Liver (tissue), 8 donors: ENCODE measurements at regions not wholly inside any gene's neighbourhood (a gene's known extent, or its start where the extent isn't known, plus 50 kb on each side); places are given as distances from the start of the nearest gene placed in this dataset.

Experiments used
- DNase-seq: peaks from one replicate; pipeline ENCODE4 v3.0.0-alpha.2; 2017; ENCODE audit warnings: low spot score
- H3K27ac ChIP-seq, 2 donors: one replicate each; pipeline ENCODE4 v1.7.0; 2013; ENCODE audit warnings: inconsistent platforms in 2 of 2, low read length in 2 of 2, control low read depth in 1 of 2, low read depth in 1 of 2, mild to moderate bottlenecking in 1 of 2
- H3K27me3 ChIP-seq, 4 donors: one replicate each; pipeline versions ENCODE4 v1.6.1 to v1.7.0; 2013; ENCODE audit warnings: low read length in 3 of 4, inconsistent platforms in 1 of 4, mild to moderate bottlenecking in 1 of 4, moderate library complexity in 1 of 4; ENCODE audit not compliant: control insufficient read depth in 4 of 4, insufficient read depth in 4 of 4
- H3K36me3 ChIP-seq, 4 donors: one replicate each; pipeline versions ENCODE4 v1.6.1 to v1.7.0; 2013; ENCODE audit warnings: low read length in 3 of 4, mild to moderate bottlenecking in 3 of 4, low read depth in 1 of 4, moderate library complexity in 1 of 4; ENCODE audit not compliant: control insufficient read depth in 4 of 4, insufficient read depth in 3 of 4
- H3K4me1 ChIP-seq, 4 donors: one replicate each; pipeline versions ENCODE4 v1.6.1 to v1.7.0; 2013; ENCODE audit warnings: low read length in 3 of 4, mild to moderate bottlenecking in 3 of 4, moderate library complexity in 1 of 4; ENCODE audit not compliant: control insufficient read depth in 4 of 4, insufficient read depth in 4 of 4
- H3K4me3 ChIP-seq, 3 donors: one replicate each; pipeline versions ENCODE4 v1.6.1 to v1.7.0; 2013; ENCODE audit warnings: low read length in 3 of 3, control low read depth in 1 of 3, low read depth in 1 of 3, mild to moderate bottlenecking in 1 of 3
- H3K9ac ChIP-seq, 2 donors: one replicate each; pipeline ENCODE4 v1.7.0; 2013; ENCODE audit warnings: low read length in 2 of 2, mild to moderate bottlenecking in 2 of 2, moderate library complexity in 2 of 2, control low read depth in 1 of 2, low read depth in 1 of 2
- H3K9me3 ChIP-seq, 4 donors: one replicate each; pipeline versions ENCODE4 v1.6.1 to v1.7.0; 2013; ENCODE audit warnings: low read length in 3 of 4; ENCODE audit not compliant: control insufficient read depth in 4 of 4
- EGR1 ChIP-seq, 2 donors: IDR thresholded peaks; 2 replicates each; pipeline ENCODE4 v1.6.1; 2016 to 2018; ENCODE audit warnings: antibody characterized with exemption in 2 of 2, low read depth in 2 of 2
- FOXA1 ChIP-seq: IDR thresholded peaks from 2 replicates; pipeline ENCODE4 v1.6.1; 2016; ENCODE audit warnings: antibody characterized with exemption
- FOXA2 ChIP-seq: IDR thresholded peaks from 2 replicates; pipeline ENCODE4 v1.6.1; 2016; ENCODE audit warnings: antibody characterized with exemption
- GABPA ChIP-seq, 2 donors: IDR thresholded peaks in 1 of 2; conservative IDR thresholded peaks in 1 of 2; 2 replicates each; pipeline ENCODE4 v1.6.1; 2016; ENCODE audit warnings: antibody characterized with exemption in 2 of 2, mild to moderate bottlenecking in 1 of 2, moderate library complexity in 1 of 2
- HNF4A ChIP-seq, 2 donors: conservative IDR thresholded peaks; 2 replicates each; pipeline ENCODE4 v1.6.1; 2016; ENCODE audit warnings: antibody characterized with exemption in 2 of 2, mild to moderate bottlenecking in 2 of 2
- HNF4G ChIP-seq: IDR thresholded peaks from 2 replicates; pipeline ENCODE4 v1.6.1; 2016; ENCODE audit warnings: antibody characterized with exemption
- JUND ChIP-seq, 2 donors: IDR thresholded peaks; 2 replicates each; pipeline ENCODE4 v1.6.1; 2016; ENCODE audit warnings: antibody characterized with exemption in 2 of 2
- NR2F2 ChIP-seq: IDR thresholded peaks from 2 replicates; pipeline ENCODE4 v1.6.1; 2016; ENCODE audit warnings: antibody characterized with exemption
- RAD21 ChIP-seq, 2 donors: IDR thresholded peaks; 2 replicates each; pipeline ENCODE4 v1.6.1; 2016; ENCODE audit warnings: antibody characterized with exemption in 2 of 2, mild to moderate bottlenecking in 2 of 2
- RXRA ChIP-seq, 2 donors: IDR thresholded peaks; 2 replicates each; pipeline ENCODE4 v1.6.1; 2017 to 2018; ENCODE audit warnings: antibody characterized with exemption in 2 of 2, mild to moderate bottlenecking in 1 of 2
- TAF1 ChIP-seq: conservative IDR thresholded peaks from 2 replicates; pipeline ENCODE4 v1.6.1; 2016; ENCODE audit warnings: antibody characterized with exemption, mild to moderate bottlenecking
- ZBTB33 ChIP-seq: IDR thresholded peaks from 2 replicates; pipeline ENCODE4 v1.6.1; 2016; ENCODE audit warnings: antibody characterized with exemption
- WGBS: extraction: QIAGEN DNeasy Blood & Tissue Kit; methylation state at CpG from one replicate; pipeline ENCODE4 v1.1.7; 2013; 5-methylcytosine and 5-hydroxymethylcytosine counted together
- TF ChIP-seq, protein P1 (sequence below): fragments of 150-350 bp; IDR thresholded peaks from 2 replicates; pipeline ENCODE4 v1.5.1; 2017; ENCODE audit warnings: improper control_type of control experiment, low read depth, low read length; ENCODE audit not compliant: missing input control
- TF ChIP-seq, protein P2 (sequence below): IDR thresholded peaks from 2 replicates; pipeline ENCODE4 v1.6.1; 2016; ENCODE audit warnings: antibody characterized with exemption
- TF ChIP-seq, protein P3 (sequence below): IDR thresholded peaks from 2 replicates; pipeline ENCODE4 v1.6.1; 2016; ENCODE audit warnings: antibody characterized with exemption, mild to moderate bottlenecking
- donor health status: healthy.
- donor health status: healthy.
- donor health status: healthy.
- donor health status: healthy.
- donor health status: healthy.

DNA sequence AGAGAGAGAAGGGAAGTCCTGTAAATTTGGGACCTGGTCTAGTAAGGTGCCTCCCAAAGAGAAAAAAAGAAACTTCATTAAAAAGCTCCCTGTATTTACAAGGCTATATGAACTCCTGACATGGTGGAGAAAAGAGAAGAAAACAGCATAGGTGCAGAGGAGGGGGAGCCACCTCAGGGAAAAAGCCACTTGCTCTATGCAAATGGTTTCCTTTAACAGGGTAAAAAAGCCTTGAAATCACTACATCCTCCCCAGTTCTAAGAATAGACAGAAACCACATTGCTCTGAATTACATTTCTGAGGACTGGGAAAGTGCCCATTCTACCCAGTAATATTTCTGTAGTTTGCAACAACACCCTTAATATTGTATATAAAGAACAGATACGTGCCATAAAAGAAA lies 165.5 kb downstream of the KLF8 start:
- no peak for TF ChIP-seq HNF4G
- TF ChIP-seq, protein P1, sequence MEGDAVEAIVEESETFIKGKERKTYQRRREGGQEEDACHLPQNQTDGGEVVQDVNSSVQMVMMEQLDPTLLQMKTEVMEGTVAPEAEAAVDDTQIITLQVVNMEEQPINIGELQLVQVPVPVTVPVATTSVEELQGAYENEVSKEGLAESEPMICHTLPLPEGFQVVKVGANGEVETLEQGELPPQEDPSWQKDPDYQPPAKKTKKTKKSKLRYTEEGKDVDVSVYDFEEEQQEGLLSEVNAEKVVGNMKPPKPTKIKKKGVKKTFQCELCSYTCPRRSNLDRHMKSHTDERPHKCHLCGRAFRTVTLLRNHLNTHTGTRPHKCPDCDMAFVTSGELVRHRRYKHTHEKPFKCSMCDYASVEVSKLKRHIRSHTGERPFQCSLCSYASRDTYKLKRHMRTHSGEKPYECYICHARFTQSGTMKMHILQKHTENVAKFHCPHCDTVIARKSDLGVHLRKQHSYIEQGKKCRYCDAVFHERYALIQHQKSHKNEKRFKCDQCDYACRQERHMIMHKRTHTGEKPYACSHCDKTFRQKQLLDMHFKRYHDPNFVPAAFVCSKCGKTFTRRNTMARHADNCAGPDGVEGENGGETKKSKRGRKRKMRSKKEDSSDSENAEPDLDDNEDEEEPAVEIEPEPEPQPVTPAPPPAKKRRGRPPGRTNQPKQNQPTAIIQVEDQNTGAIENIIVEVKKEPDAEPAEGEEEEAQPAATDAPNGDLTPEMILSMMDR, result no peak
- no peak for TF ChIP-seq HNF4A (conservative IDR thresholded peaks at IDR 0.05)
- TF ChIP-seq FOXA2, result no peak
- no peak for TF ChIP-seq RXRA (IDR thresholded peaks at IDR 0.05)
- TF ChIP-seq FOXA1, result no peak
- TF ChIP-seq, protein P2, sequence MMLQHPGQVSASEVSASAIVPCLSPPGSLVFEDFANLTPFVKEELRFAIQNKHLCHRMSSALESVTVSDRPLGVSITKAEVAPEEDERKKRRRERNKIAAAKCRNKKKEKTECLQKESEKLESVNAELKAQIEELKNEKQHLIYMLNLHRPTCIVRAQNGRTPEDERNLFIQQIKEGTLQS, result no peak
- no peak for TF ChIP-seq GABPA (IDR thresholded peaks at IDR 0.05 in 1 of 2, conservative IDR thresholded peaks at IDR 0.05 in 1 of 2)
- TF ChIP-seq EGR1 (IDR thresholded peaks at IDR 0.05; ENCODE audit: low read depth in 2 of 2), result no peak
- no peak for TF ChIP-seq ZBTB33
- TF ChIP-seq, protein P3, sequence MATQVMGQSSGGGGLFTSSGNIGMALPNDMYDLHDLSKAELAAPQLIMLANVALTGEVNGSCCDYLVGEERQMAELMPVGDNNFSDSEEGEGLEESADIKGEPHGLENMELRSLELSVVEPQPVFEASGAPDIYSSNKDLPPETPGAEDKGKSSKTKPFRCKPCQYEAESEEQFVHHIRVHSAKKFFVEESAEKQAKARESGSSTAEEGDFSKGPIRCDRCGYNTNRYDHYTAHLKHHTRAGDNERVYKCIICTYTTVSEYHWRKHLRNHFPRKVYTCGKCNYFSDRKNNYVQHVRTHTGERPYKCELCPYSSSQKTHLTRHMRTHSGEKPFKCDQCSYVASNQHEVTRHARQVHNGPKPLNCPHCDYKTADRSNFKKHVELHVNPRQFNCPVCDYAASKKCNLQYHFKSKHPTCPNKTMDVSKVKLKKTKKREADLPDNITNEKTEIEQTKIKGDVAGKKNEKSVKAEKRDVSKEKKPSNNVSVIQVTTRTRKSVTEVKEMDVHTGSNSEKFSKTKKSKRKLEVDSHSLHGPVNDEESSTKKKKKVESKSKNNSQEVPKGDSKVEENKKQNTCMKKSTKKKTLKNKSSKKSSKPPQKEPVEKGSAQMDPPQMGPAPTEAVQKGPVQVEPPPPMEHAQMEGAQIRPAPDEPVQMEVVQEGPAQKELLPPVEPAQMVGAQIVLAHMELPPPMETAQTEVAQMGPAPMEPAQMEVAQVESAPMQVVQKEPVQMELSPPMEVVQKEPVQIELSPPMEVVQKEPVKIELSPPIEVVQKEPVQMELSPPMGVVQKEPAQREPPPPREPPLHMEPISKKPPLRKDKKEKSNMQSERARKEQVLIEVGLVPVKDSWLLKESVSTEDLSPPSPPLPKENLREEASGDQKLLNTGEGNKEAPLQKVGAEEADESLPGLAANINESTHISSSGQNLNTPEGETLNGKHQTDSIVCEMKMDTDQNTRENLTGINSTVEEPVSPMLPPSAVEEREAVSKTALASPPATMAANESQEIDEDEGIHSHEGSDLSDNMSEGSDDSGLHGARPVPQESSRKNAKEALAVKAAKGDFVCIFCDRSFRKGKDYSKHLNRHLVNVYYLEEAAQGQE, result no peak
- TF ChIP-seq TAF1, result no peak
- no peak for TF ChIP-seq RAD21 (IDR thresholded peaks at IDR 0.05)
- TF ChIP-seq NR2F2, result no peak
- TF ChIP-seq JUND (IDR thresholded peaks at IDR 0.05), result no peak
- Histone ChIP-seq H3K36me3 (no peaks in the 10 kb centered on the region), H3K27me3 (peaks cover 0 to 2% (median 0%) of the 10 kb centered on the region in 4 donors), H3K4me3 (no peak overlapping the region), H3K9ac (no peak overlapping the region), H3K9me3 (no peaks in the 10 kb centered on the region), H3K4me1 (no peaks in the 10 kb centered on the region), H3K27ac (no peak overlapping the region)
- no peak for DNase-seq
- WGBS, result 88% methylated on average over 1 of the region's 1 CpG

DNA sequence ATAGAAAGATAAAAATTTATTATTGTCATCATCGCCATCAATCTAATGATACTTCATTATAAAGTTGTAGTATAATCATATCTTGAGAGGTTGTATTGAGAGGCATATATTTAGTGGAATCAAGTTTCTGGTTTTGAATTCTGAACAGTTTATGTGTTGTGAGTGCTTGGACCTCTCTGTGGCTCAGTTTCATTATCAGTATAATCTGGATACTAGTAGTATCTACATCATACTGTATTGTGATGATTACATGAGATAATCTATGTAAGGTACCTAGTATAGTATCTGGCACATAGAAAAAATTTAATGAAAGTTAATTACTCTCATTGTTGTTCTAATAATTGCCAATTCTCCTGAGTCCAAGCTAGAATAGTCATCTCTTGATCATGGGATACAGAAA lies 161.2 kb upstream of the UBQLN2 start:
- Histone ChIP-seq H3K27ac (no peak overlapping the region), H3K27me3 (peaks cover 0 to 2% (median 0%) of the 10 kb centered on the region in 4 donors), H3K4me3 (no peak overlapping the region), H3K9ac (no peak overlapping the region), H3K9me3 (no peaks in the 10 kb centered on the region), H3K4me1 (no peaks in the 10 kb centered on the region), H3K36me3 (no peaks in the 10 kb centered on the region)
- 98% methylated on average over 1 of the region's 1 CpG for WGBS
- no peak for DNase-seq
- TF ChIP-seq, protein P3, result no peak
